ENCODE measurements at regions not wholly inside any gene's neighbourhood (a gene's known extent, or its start where the extent isn't known, plus 50 kb on each side); places are given as distances from the start of the nearest gene placed in this dataset.
"Not testable (repeated sequence)": the region's sequence is repeated elsewhere in the genome, so short reads cannot be mapped to it uniquely, and the experiment has no call there.

DNA sequence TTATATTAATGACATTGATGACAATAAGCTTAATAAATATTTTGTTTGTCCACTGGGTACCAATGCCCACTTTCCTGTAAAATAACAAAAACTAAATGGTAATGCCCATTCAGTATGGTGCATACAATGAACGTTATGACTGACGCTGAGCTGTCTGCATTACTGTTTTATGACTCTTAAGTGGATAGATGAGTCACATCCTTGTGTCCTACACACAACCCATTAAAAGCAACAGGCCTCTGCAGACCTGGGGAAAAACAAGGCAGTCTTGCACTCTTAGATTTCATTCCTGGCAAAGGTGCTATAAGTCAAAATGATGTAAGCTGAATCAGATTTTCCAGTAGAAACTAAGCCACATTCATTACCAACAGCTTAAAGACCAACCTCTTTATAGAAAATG, 176.3 kb upstream of the TMEM45B start:
- DNase-seq = peak; percentile 96

DNA sequence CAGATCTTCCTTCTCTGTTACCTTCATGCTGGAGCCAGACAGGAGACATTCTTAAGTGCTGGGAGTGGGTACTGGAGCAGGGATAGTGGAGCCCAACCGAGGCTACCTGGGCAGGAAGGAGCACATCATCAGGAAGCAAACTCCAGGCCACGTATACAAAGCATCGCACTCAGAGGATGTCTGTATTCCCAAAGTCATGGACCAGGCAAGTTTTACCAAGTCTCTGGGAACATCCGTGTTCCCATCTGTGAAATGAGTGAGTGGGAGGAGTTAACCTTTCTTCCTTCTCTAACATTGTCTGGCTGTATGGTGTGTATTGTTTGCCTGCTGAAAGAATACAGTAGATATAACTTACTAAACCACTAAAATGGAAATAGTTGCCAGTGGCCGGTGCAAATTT, 175.0 kb upstream of the TMEM45B start:
- DNase-seq = no peak

DNA sequence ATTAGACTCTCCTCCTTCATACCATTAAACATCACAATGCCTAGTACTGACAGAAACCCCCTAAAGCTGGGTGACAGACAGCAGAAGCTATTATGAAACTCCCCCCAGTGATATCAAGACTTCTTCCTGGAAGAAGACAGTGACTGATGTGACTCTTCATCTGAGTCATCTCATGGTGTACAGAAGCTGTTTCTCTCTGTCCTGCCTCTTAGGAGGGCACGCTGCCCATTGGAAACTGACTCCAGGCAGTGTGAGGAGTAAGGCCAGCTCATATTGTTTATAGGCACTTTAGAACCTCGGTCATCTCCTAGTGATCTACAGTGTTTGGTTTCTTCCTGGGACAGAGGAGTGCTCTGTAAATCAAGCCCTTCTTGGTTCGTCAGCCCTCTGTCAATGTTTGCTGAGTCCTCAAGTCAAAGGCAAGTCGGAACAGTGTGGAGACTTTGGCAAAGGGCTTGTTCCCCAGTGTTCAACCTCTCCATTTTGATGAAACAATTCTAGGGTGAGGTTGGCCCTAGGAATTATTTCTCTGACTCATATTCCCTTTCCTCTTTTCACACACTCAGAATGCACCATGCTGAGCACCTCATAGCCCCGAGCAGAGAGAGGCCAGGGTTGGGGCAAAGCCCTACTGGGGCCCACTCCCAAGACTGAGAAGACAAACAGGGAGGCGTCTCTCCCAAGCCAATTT, 172.5 kb upstream of the TMEM45B start:
- DNase-seq = peak; percentile 32

GRCh38 chr11:129644326-129644725, 171.3 kb upstream of the TMEM45B start:
- DNase-seq = no peak

DNA sequence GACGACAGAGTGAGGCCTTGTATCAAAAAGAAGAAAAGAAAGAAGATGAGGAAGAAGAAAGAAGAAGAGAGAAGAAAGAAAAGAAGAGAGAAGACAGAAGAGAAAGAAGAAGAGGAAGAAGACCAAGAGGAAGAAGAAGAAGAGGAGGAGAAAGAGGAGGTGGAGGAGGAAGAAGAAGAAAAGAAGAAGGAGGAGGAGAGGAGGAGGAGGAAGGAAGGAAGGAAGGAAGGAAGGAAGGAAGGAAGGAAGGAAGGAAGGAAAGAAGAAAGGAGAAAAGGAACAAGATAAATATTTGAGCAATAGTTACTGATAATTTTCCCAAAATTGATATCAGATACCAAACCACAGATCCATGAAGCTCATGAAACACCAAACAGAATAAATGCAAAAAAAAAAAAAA, 169.7 kb upstream of the TMEM45B start:
- DNase-seq = no peak

- not testable (repeated sequence) for DNase-seq
Measured at GRCh38 chr11:129650044-129650443, 165.6 kb upstream of the TMEM45B start.

- peak; percentile 32 for DNase-seq
Measured at GRCh38 chr11:129652835-129653234, 162.8 kb upstream of the TMEM45B start.

- no peak for DNase-seq
Measured at GRCh38 chr11:129655247-129655832, 160.3 kb upstream of the TMEM45B start.

GRCh38 chr11:129657866-129658525, 157.7 kb upstream of the TMEM45B start:
- DNase-seq = no peak

- no peak for DNase-seq
Measured at GRCh38 chr11:129658526-129658867, 157.2 kb upstream of the TMEM45B start.

DNA sequence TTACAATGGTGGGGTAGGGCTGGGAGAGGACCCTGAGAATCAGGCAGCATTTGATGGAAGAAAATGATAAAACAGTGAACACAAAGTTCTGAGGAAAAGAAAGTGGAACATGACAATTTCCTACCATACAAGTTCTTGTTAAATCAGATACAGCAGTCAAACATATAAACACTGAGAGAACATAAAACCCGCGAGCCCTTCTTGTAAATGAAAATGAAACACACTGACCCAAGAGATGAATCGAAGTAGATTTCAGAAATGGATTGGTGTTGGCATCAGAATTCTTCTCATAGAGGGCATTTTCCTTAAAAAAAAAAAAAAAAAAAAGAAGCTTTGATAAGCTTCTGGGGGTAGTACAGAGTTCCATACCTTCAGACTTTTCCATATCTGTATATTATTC, 134.7 kb upstream of the TMEM45B start:
- no peak for DNase-seq

DNA sequence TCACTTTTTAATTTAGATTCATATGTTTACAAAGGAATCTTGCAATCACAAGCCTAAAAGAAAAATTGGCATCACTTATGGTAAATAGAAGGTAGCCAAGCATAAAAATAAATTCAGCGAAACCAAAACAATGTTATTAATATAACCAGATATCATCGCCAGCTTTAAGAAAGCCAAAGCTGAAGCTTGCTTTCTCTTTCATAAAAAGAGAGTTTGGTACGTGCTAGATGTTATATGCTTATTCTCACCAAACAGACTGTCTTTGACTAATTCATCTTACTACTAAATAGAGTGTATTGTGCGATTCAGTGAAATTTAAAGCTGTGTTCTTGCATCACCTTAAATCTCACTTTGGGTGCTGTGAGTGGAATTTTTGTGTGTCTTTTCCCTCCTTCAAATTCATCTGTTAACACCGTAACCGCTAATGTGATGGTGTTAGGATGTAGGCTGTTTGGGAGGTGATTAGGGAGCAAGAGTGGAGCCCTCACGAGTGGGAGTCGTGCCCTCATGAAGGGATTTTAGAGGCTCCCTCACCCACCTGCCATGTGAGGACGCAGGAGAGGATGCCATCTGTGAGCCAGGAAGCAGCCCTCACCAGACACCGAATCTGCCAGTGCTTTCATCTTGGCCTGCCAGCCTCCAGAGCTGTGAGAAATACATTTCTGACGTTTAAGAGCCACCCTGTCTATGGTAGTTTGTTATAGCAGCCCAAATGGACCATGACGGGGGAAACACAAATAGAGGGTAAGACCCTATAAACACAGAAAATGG, 134.1 kb upstream of the TMEM45B start:
- no peak for DNase-seq

DNA sequence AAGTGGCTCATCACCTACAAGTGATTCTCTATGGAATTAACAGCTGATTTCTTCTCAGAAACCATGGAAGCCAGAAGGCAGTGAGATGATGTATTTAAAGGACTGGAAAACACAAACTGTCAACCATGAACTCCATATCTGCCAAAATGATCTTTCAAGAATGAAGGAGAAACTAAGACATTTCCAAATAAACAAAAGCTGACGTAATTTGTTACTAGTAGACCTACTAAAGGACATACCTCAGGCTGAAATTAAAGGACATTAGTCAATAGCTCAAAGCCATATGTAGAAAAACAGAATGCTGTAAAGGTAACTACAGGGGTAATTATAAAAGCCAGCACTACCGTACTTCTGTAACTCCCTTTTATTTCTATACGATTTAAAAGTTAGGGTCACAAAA, 129.4 kb upstream of the TMEM45B start:
- DNase-seq = no peak

DNA sequence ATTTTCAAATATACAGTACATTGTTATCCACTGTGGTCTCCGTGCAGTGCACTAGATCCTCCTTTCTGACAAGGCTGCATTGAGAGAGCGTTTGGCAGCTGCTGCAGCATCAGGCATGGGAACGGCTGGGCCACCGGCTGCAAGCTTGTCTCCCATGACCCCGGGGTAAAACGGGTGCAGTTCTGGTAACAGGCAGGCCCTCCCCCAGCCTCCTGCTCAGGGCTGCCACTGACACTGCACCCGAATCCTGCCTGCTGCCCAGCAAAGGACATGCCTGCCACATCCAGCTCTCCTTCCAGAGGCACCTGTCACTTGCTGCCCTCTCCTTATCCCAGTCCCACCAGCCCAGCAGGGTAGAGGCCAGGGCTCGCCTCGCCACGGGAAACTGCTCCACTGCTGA, 124.5 kb upstream of the TMEM45B start:
- no peak for DNase-seq

DNA sequence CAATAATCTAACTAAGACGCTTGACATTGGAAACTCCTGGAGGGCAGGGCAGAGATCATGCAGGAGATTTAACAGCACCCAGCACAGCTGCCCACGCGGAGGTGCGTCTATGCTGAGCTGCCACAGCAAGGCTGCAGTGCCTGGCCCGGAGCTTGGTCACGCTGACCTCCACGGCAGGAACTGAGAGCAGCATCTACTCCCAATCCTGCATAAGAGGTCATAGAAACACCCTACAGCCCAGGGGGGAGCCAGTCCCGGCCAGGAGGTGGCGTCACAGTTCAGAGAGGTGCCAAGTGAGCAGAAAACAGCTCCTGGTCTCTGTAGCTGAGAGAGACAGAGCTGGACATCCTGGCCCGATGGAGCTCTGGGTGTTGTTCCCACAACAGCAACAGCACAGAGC, 121.1 kb upstream of the TMEM45B start:
- DNase-seq = no peak

DNA sequence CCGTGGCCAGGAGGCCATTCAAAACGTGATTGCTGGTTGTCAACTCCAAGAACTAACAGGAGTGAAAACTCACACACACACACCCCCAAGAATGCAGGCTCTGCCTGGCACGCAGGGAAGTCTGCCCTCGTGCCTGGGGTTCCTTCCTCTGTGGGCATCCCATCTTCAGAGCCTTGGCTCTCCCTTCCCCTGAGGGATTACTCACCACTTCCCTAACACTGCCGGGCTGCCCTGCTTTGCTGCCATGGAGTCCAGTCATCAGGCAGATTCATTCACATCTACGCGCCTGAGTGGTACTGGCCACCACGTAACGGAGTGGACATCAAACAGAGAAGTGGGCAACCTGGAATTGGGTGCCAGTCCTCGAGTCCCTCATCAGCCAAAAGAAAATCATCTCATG, 120.7 kb upstream of the TMEM45B start:
- no peak for DNase-seq

- peak; percentile 34 for DNase-seq
Measured at GRCh38 chr11:129695571-129696308, 119.9 kb upstream of the TMEM45B start.

- DNase-seq = no peak
Measured at GRCh38 chr11:129696309-129696989, 119.2 kb upstream of the TMEM45B start.

DNA sequence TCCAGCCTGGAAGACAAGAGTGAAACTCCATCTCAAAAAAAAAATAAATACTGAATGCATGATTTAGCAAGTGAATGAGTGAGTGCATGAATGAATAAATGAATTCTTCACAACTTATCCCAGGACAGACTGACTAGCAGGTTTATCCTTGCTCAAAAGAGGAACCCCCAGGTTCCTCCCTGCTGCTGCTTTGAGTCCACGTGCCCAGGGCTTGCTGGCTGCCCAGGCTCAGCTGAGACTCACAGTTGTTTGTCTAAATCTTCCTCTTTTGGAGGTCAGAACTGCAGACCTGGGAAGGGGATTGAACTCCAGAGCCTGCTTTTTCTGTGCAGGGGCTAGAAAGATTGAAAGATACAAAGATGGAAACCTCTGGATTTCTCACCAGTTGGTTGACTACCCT, 117.4 kb upstream of the TMEM45B start:
- no peak for DNase-seq

DNA sequence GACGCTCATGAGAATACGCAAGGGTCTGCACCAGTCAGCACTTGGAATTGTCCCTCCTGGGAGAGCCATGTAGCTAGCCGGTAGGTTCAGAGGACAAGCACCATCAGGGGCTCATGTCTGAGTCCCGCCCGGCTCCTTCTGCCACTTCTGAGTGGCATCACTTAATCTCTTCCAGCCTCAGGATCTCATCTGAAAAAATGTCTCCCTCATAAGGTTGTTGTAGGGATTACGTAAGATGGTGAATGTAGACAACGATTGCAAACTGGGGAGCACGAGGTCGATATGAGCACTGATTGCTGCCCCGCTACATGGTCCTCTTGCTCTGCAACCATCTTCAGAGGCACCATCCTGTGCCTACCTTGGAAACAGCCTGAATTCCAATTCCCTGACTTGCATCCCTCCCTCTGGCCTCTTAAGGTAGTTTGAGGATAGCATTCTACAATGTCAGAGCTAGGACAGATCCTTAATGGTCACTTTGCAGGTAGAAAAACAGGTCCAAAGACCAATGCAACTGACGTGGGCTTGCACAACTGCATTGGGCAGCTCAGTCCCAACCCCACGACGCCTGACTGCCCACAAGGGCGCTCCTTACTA, 115.8 kb upstream of the TMEM45B start:
- DNase-seq = no peak

DNA sequence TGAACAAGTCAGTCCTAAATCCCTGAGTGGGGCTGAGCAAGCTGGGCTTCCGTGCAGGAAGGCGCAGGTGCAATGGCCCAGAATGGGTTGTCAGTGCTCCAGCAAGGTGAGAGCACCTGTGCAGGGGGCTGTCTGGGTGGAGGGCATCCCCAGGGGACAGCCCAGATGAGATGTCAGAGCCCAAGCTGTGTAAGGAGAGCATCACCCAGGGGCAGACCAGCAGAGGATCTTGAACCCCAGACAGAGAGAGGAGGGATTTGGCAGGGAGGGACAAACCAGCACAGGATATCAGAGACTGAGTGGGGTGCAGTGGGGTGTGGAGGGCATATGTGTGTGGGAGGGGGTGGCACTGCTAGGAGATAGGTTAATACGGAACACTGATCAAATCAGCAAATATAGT, 114.9 kb upstream of the TMEM45B start:
- no peak for DNase-seq

GRCh38 chr11:129701706-129702105, 113.9 kb upstream of the TMEM45B start:
- DNase-seq = no peak

Measured in fibroblast of skin of right quadriceps (primary cell).